ENCODE measurements at regions not wholly inside any gene's neighbourhood (a gene's known extent, or its start where the extent isn't known, plus 50 kb on each side); places are given as distances from the start of the nearest gene placed in this dataset.
"Not testable (repeated sequence)": the region's sequence is repeated elsewhere in the genome, so short reads cannot be mapped to it uniquely, and the experiment has no call there.

GRCh38 chrX:1860936-1861594, 246.2 kb downstream of the ASMT start:
- TF ChIP-seq POLR2A (IDR thresholded peaks at IDR 0.05; ENCODE audit: low read depth, low read length) (no peak), POLR2AphosphoS5 (IDR thresholded peaks at IDR 0.05; ENCODE audit: low read depth, low read length) (no peak), TAF1 (IDR thresholded peaks at IDR 0.05; ENCODE audit: borderline replicate concordance, low read depth, low read length) (no peak)
- DNase-seq (ENCODE audit: insufficient read length) (no peak), FAIRE-seq (no peak)

GRCh38 chrX:1863995-1864394, 249.1 kb downstream of the ASMT start:
- FAIRE-seq; DNase-seq (ENCODE audit: insufficient read length): not testable (repeated sequence)

GRCh38 chrX:1870421-1870820, 255.6 kb downstream of the ASMT start:
- no peak for TF ChIP-seq TAF1 (IDR thresholded peaks at IDR 0.05; ENCODE audit: borderline replicate concordance, low read depth, low read length)
- no peak for TF ChIP-seq POLR2A (IDR thresholded peaks at IDR 0.05; ENCODE audit: low read depth, low read length)
- no peak for TF ChIP-seq POLR2AphosphoS5 (IDR thresholded peaks at IDR 0.05; ENCODE audit: low read depth, low read length)
- no peak for DNase-seq (ENCODE audit: insufficient read length)
- no peak for FAIRE-seq

GRCh38 chrX:1871887-1872286, 257.0 kb downstream of the ASMT start:
- no peak for TF ChIP-seq POLR2A (IDR thresholded peaks at IDR 0.05; ENCODE audit: low read depth, low read length)
- FAIRE-seq, result no peak
- DNase-seq (ENCODE audit: insufficient read length), result no peak

- no peak for DNase-seq (ENCODE audit: insufficient read length)
- no peak for FAIRE-seq
- TF ChIP-seq TAF1 (IDR thresholded peaks at IDR 0.05; ENCODE audit: borderline replicate concordance, low read depth, low read length) (no peak), POLR2AphosphoS5 (IDR thresholded peaks at IDR 0.05; ENCODE audit: low read depth, low read length) (no peak)
These were observed 258.8 kb downstream of the ASMT start for GRCh38 chrX:1873671-1874070.

GRCh38 chrX:1874416-1874815, 259.6 kb downstream of the ASMT start:
- TF ChIP-seq POLR2AphosphoS5 (IDR thresholded peaks at IDR 0.05; ENCODE audit: low read depth, low read length) (no peak), POLR2A (IDR thresholded peaks at IDR 0.05; ENCODE audit: low read depth, low read length) (no peak), TAF1 (IDR thresholded peaks at IDR 0.05; ENCODE audit: borderline replicate concordance, low read depth, low read length) (no peak)
- DNase-seq (ENCODE audit: insufficient read length) (no peak), FAIRE-seq (no peak)

GRCh38 chrX:1874899-1875298, 260.0 kb downstream of the ASMT start:
- no peak for TF ChIP-seq TAF1 (IDR thresholded peaks at IDR 0.05; ENCODE audit: borderline replicate concordance, low read depth, low read length)
- no peak for TF ChIP-seq POLR2AphosphoS5 (IDR thresholded peaks at IDR 0.05; ENCODE audit: low read depth, low read length)
- no peak for TF ChIP-seq POLR2A (IDR thresholded peaks at IDR 0.05; ENCODE audit: low read depth, low read length)
- FAIRE-seq (no peak), DNase-seq (ENCODE audit: insufficient read length) (no peak)

GRCh38 chrX:1876041-1876440, 261.2 kb downstream of the ASMT start:
- DNase-seq (ENCODE audit: insufficient read length) (no peak), FAIRE-seq (no peak)
- no peak for TF ChIP-seq POLR2A (IDR thresholded peaks at IDR 0.05; ENCODE audit: low read depth, low read length)
- TF ChIP-seq TAF1 (IDR thresholded peaks at IDR 0.05; ENCODE audit: borderline replicate concordance, low read depth, low read length), result no peak
- TF ChIP-seq POLR2AphosphoS5 (IDR thresholded peaks at IDR 0.05; ENCODE audit: low read depth, low read length), result no peak

- no peak for FAIRE-seq
- TF ChIP-seq POLR2A (IDR thresholded peaks at IDR 0.05; ENCODE audit: low read depth, low read length) (no peak), TAF1 (IDR thresholded peaks at IDR 0.05; ENCODE audit: borderline replicate concordance, low read depth, low read length) (no peak), POLR2AphosphoS5 (IDR thresholded peaks at IDR 0.05; ENCODE audit: low read depth, low read length) (no peak)
- DNase-seq (ENCODE audit: insufficient read length), result no peak
These were observed 262.9 kb downstream of the ASMT start for GRCh38 chrX:1877780-1878179.

GRCh38 chrX:1880884-1881817, 266.3 kb downstream of the ASMT start:
- not testable (repeated sequence) for DNase-seq (ENCODE audit: insufficient read length); FAIRE-seq

GRCh38 chrX:1883772-1884171, 268.9 kb downstream of the ASMT start:
- TF ChIP-seq TAF1 (IDR thresholded peaks at IDR 0.05; ENCODE audit: borderline replicate concordance, low read depth, low read length), result no peak
- TF ChIP-seq POLR2A (IDR thresholded peaks at IDR 0.05; ENCODE audit: low read depth, low read length), result no peak
- TF ChIP-seq POLR2AphosphoS5 (IDR thresholded peaks at IDR 0.05; ENCODE audit: low read depth, low read length), result no peak
- DNase-seq (ENCODE audit: insufficient read length) (no peak), FAIRE-seq (no peak)

- TF ChIP-seq POLR2A (IDR thresholded peaks at IDR 0.05; ENCODE audit: low read depth, low read length), result no peak
- no peak for TF ChIP-seq POLR2AphosphoS5 (IDR thresholded peaks at IDR 0.05; ENCODE audit: low read depth, low read length)
- no peak for TF ChIP-seq TAF1 (IDR thresholded peaks at IDR 0.05; ENCODE audit: borderline replicate concordance, low read depth, low read length)
- FAIRE-seq (no peak), DNase-seq (ENCODE audit: insufficient read length) (no peak)
These were observed 269.6 kb downstream of the ASMT start for GRCh38 chrX:1884446-1884845.

Data from GM12892 (cell line).